SK-N-SH (cell line): ENCODE measurements at regions not wholly inside any gene's neighbourhood (a gene's known extent, or its start where the extent isn't known, plus 50 kb on each side); places are given as distances from the start of the nearest gene placed in this dataset.

Source experiments
- CTCF ChIA-PET: fragments of 300-600, 350-600 bp; formaldehyde crosslinking; extraction: SDS; loops from one replicate; lab custom pipeline; 2021; lab: Yijun Ruan, JAX
- POLR2A ChIA-PET: fragments of 350-600 bp; sonication (Branson Sonifier 250); formaldehyde crosslinking; extraction: SDS; loops from one replicate; lab custom pipeline; 2020; ENCODE audit warnings: antibody characterized with exemption, inconsistent platforms; lab: Yijun Ruan, JAX
- DNase-seq: peaks from one replicate; pipeline ENCODE4 v3.0.0; 2012
- H2AFZ ChIP-seq: fragments of 200-600 bp; sonication (generic); 2 replicates; pipeline ENCODE4 v1.8.1; 2016; ENCODE audit warnings: antibody characterized with exemption, mild to moderate bottlenecking, low read depth
- H3F3A ChIP-seq: fragments of 200-600 bp; sonication (generic); replicated peaks from 2 replicates; pipeline ENCODE3; 2016; ENCODE audit warnings: antibody characterized with exemption, mild to moderate bottlenecking; ENCODE audit not compliant: insufficient read depth
- H3K27ac ChIP-seq, 2 experiments: fragments of 200-500 bp in 1 of 2; fragments of 200-600 bp in 1 of 2; sonication (Bioruptor generic) in 1 of 2; sonication (generic), shearing (Covaris generic) in 1 of 2; 2 replicates each; pipeline versions ENCODE4 v1.5.1 to v1.6.1; 2014 to 2016; ENCODE audit warnings: low read depth in 2 of 2, inconsistent platforms in 1 of 2, low read length in 1 of 2, mild to moderate bottlenecking in 1 of 2, mixed read lengths in 1 of 2
- H3K27me3 ChIP-seq: fragments of 200-600 bp; sonication (generic), shearing (Covaris generic); 2 replicates; pipeline ENCODE4 v1.6.1; 2016; ENCODE audit warnings: mixed run types; ENCODE audit not compliant: insufficient read depth
- H3K36me3 ChIP-seq, 2 experiments: fragments of 200-500 bp in 1 of 2; fragments of 200-600 bp in 1 of 2; sonication (Bioruptor generic) in 1 of 2; sonication (generic) in 1 of 2; replicated peaks in 1 of 2; 2 replicates each; pipeline versions ENCODE3 to v1.5.1; 2014 to 2016; ENCODE audit warnings: low read length in 1 of 2, mild to moderate bottlenecking in 1 of 2; ENCODE audit not compliant: insufficient read depth in 2 of 2, control insufficient read depth in 1 of 2
- H3K4me1 ChIP-seq, 2 experiments: fragments of 200-500 bp in 1 of 2; fragments of 200-600 bp in 1 of 2; sonication (Bioruptor generic) in 1 of 2; sonication (generic), shearing (Covaris generic) in 1 of 2; 2 replicates each; pipeline versions ENCODE4 v1.5.1 to v1.6.1; 2014 to 2016; ENCODE audit warnings: low read depth in 1 of 2, low read length in 1 of 2, mixed run types in 1 of 2; ENCODE audit not compliant: insufficient read depth in 2 of 2, control insufficient read depth in 1 of 2
- H3K4me2 ChIP-seq: fragments of 200-600 bp; sonication (generic), shearing (Covaris generic); 2 replicates; pipeline ENCODE4 v1.6.1; 2017; ENCODE audit warnings: mixed run types
- H3K4me3 ChIP-seq, 2 experiments: fragments of 200-500 bp in 1 of 2; fragments of 200-600 bp in 1 of 2; sonication (Bioruptor generic) in 1 of 2; sonication (generic), shearing (Covaris generic) in 1 of 2; 2 replicates each; pipeline versions ENCODE4 v1.5.1 to v1.8.1; 2014 to 2016; ENCODE audit warnings: low read depth in 2 of 2, inconsistent platforms in 1 of 2, low read length in 1 of 2, mild to moderate bottlenecking in 1 of 2, mixed read lengths in 1 of 2, moderate library complexity in 1 of 2
- H3K79me2 ChIP-seq: fragments of 200-600 bp; sonication (generic); 2 replicates; pipeline ENCODE4 v1.8.1; 2017; ENCODE audit warnings: mild to moderate bottlenecking; ENCODE audit not compliant: insufficient read depth
- H3K9ac ChIP-seq: fragments of 200-600 bp; sonication (generic); 2 replicates; pipeline ENCODE4 v1.6.1; 2017; ENCODE audit warnings: mixed run types
- H3K9me2 ChIP-seq: fragments of 200-600 bp; sonication (generic); 2 replicates; pipeline ENCODE4 v1.6.1; 2017; ENCODE audit warnings: mixed run types
- H3K9me3 ChIP-seq: fragments of 200-600 bp; sonication (generic); 2 replicates; pipeline ENCODE4 v1.6.1; 2017; ENCODE audit warnings: mixed run types, mild to moderate bottlenecking, moderate library complexity
- H4K20me1 ChIP-seq: fragments of 200-600 bp; sonication (generic); 2 replicates; pipeline ENCODE4 v1.6.1; 2017; ENCODE audit warnings: mild to moderate bottlenecking, mixed run types; ENCODE audit not compliant: insufficient read depth
- EP300 ChIP-seq, 2 experiments: IDR thresholded peaks; 2 replicates each; pipeline versions ENCODE4 v1.4.0 to v1.6.1; 2012; ENCODE audit warnings: borderline replicate concordance in 1 of 2, low read depth in 1 of 2, low read length in 1 of 2
- EZH2phosphoT487 ChIP-seq: fragments of 200-600 bp; sonication (generic); IDR thresholded peaks from 2 replicates; pipeline ENCODE4 v1.6.1; 2017; ENCODE audit warnings: low read depth, mixed run types, mild to moderate bottlenecking, antibody characterized with exemption, moderate library complexity, borderline replicate concordance
- FOSL2 ChIP-seq: IDR thresholded peaks from 2 replicates; pipeline ENCODE4 v1.4.0; 2012; ENCODE audit warnings: low read depth, mild to moderate bottlenecking, moderate library complexity, borderline replicate concordance
- FOXM1 ChIP-seq: IDR thresholded peaks from 2 replicates; pipeline ENCODE4 v1.4.0; 2012; ENCODE audit warnings: low read depth, mild to moderate bottlenecking
- GATA2 ChIP-seq: sonication (generic); formaldehyde crosslinking; IDR thresholded peaks from 2 replicates; pipeline ENCODE4 v1.5.0; 2020; ENCODE audit warnings: mild to moderate bottlenecking, missing genetic modification reagents
- IRF3 ChIP-seq: fragments of 150-350 bp; IDR thresholded peaks from 2 replicates; pipeline ENCODE4 v1.6.1; 2016; ENCODE audit warnings: mild to moderate bottlenecking, low read depth, low read length
- MAX ChIP-seq: IDR thresholded peaks from 2 replicates; pipeline ENCODE4 v1.4.0; 2012; ENCODE audit warnings: low read depth
- MEF2A ChIP-seq: IDR thresholded peaks from 2 replicates; pipeline ENCODE4 v1.4.0; 2012; ENCODE audit warnings: low read depth, borderline replicate concordance
- MXI1 ChIP-seq: IDR thresholded peaks from 2 replicates; pipeline ENCODE4 v1.6.1; 2012; ENCODE audit warnings: mild to moderate bottlenecking, low read depth, low read length, improper control_type of control experiment
- NFIC ChIP-seq: IDR thresholded peaks from 2 replicates; pipeline ENCODE4 v1.4.0; 2012; ENCODE audit warnings: borderline replicate concordance
- PBX3 ChIP-seq: IDR thresholded peaks from 2 replicates; pipeline ENCODE4; 2012
- POLR2AphosphoS5 ChIP-seq: IDR thresholded peaks from 2 replicates; pipeline ENCODE4 v1.6.1; 2012; ENCODE audit warnings: low read depth, low read length
- RFX5 ChIP-seq: IDR thresholded peaks from 2 replicates; pipeline ENCODE4 v1.6.1; 2012; ENCODE audit warnings: mild to moderate bottlenecking, improper control_type of control experiment, low read length
- SIN3A ChIP-seq: IDR thresholded peaks from 2 replicates; pipeline ENCODE4 v1.6.1; 2012; ENCODE audit warnings: low read depth, mild to moderate bottlenecking, low read length, moderate library complexity, borderline replicate concordance
- SMC3 ChIP-seq: IDR thresholded peaks from 2 replicates; pipeline ENCODE4 v1.6.1; 2012; ENCODE audit warnings: low read depth, low read length, improper control_type of control experiment
- TEAD4 ChIP-seq: IDR thresholded peaks from 2 replicates; pipeline ENCODE4 v1.4.0; 2012; ENCODE audit warnings: mild to moderate bottlenecking, borderline replicate concordance; ENCODE audit not compliant: insufficient read depth
- USF1 ChIP-seq: IDR thresholded peaks from 2 replicates; pipeline ENCODE4 v1.4.0; 2012; ENCODE audit warnings: low read depth, borderline replicate concordance
- USF2 ChIP-seq: fragments of 150-350 bp; IDR thresholded peaks from 2 replicates; pipeline ENCODE4 v1.6.1; 2017; ENCODE audit warnings: antibody characterized with exemption, low read length, low read depth, borderline replicate concordance
- YY1 ChIP-seq: IDR thresholded peaks from 2 replicates; pipeline ENCODE4 v1.4.0; 2012; ENCODE audit warnings: low read depth, mild to moderate bottlenecking
- ZBTB33 ChIP-seq: IDR thresholded peaks from 2 replicates; pipeline ENCODE4 v1.4.0; 2012; ENCODE audit warnings: low read depth, borderline replicate concordance
- WGBS: methylation state at CpG from one replicate; pipeline ENCODE4 v1.1.6; 2017; ENCODE audit warnings: low lambda C conversion rate; 5-methylcytosine and 5-hydroxymethylcytosine counted together

GRCh38 chr2:234823877-234824376 is 127.9 kb upstream of the SH3BP4 start (continued):
- no peak for TF ChIP-seq YY1
- peak; percentile 67 for TF ChIP-seq TEAD4
- peak; percentile 61 for TF ChIP-seq USF1
- no peak for TF ChIP-seq MXI1
- TF ChIP-seq GATA2 (CRISPR knock-in tag), result no peak
- TF ChIP-seq FOXM1, result no peak
- TF ChIP-seq USF2, result no peak
- peak; percentile 80 for TF ChIP-seq NFIC
- TF ChIP-seq SIN3A, result 0 out of 2 replicates have a peak, but pooled peaks have one; percentile 33
- TF ChIP-seq ZBTB33, result no peak
- TF ChIP-seq MEF2A, result no peak
- TF ChIP-seq SMC3, result no peak
- peak; percentile 74 for TF ChIP-seq MAX
- peak in 1 of 2 experiments; percentile 70; a peak in 1 of 4 replicates for TF ChIP-seq EP300 (IDR thresholded peaks at IDR 0.05; ENCODE audit: borderline replicate concordance in 1 of 2, low read depth in 1 of 2, low read length in 1 of 2)
- TF ChIP-seq EZH2phosphoT487, result no peak
- no peak for TF ChIP-seq RFX5
- peak; percentile 35; the same call in 1 of the 2 replicates for TF ChIP-seq POLR2AphosphoS5

- CTCF ChIA-PET, result no interaction called here
- WGBS, result 80% methylated on average over 7 of the region's 7 CpGs
- H3K9me3 ChIP-seq, result no peaks in the 10 kb centered on the region
- H3K9me2 ChIP-seq, result no peaks in the 10 kb centered on the region
- H3K9ac ChIP-seq, result no peak overlapping the region
- 0 out of 2 replicates have a peak overlapping the region, but pooled peaks have one; percentile 8 for H2AFZ ChIP-seq
- H3K4me2 ChIP-seq, result peak overlapping the region; percentile 49; the same call in 1 of the 2 replicates
- H3K4me1 ChIP-seq, result 0 out of 4 replicates have a peak, but pooled peaks cover 0 to 3% of the 10 kb centered on the region in 2 experiments
- H3K4me3 ChIP-seq, result no peak overlapping the region
- H4K20me1 ChIP-seq, result no peaks in the 10 kb centered on the region
- peak overlapping the region; percentile 45 to 75; a peak in 3 of 4 replicates for H3K27ac ChIP-seq
- TF ChIP-seq PBX3 (no peak), FOSL2 (no peak), TEAD4 (no peak), MXI1 (no peak), IRF3 (no peak)
- no peaks in the 10 kb centered on the region for H3K36me3 ChIP-seq
- H3K79me2 ChIP-seq, result no peaks in the 10 kb centered on the region
- POLR2A ChIA-PET, result no interaction called here
- DNase-seq, result no peak
- H3F3A ChIP-seq, result peaks cover 9% of the 10 kb centered on the region
- no peaks in the 10 kb centered on the region for H3K27me3 ChIP-seq
Measured at GRCh38 chr2:234823196-234823876, 128.5 kb upstream of the SH3BP4 start.
